ENCODE measurements at regions not wholly inside any gene's neighbourhood (a gene's known extent, or its start where the extent isn't known, plus 50 kb on each side); places are given as distances from the start of the nearest gene placed in this dataset.

DNA sequence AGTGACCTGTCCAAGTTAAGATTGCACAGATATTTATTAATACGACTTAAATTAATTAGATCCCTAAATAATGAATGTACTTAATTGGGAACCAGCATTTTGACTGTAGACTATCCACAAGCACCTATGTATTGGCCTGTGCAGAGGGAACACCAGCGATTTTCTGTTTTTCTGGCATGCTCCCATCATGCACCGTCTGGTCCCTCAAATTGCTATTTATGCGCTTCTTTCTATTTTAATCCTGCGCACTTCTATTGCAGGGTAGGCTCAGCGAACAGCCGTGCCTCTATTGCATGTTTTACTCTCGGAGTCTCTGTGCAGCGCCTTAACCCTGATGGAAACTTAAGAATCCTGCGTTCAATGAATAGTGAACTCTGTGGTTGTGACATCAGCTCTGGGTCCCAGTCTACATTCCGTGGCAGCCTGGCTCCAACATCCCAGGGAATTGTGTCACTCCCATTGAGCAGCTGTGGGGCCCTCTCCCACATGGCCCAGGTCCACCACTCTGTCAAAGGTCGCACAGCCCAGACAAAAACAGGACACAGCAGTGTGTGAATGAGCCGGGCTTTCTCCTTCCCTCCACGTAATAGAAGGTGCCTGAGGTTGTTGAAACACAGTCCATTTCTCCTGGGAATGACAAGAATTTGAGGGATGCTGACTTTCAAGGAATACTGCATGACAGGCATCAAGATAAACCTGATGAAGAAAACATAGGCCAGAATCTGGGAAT, 239.7 kb upstream of the KLF6 start:
- no peak for TF ChIP-seq CTCF (IDR thresholded peaks at IDR 0.05)
- no peak for TF ChIP-seq POLR2A (IDR thresholded peaks at IDR 0.05)

Data from sigmoid colon (tissue), 3 donors.